ENCODE measurements at regions not wholly inside any gene's neighbourhood (a gene's known extent, or its start where the extent isn't known, plus 50 kb on each side); places are given as distances from the start of the nearest gene placed in this dataset.

DNA sequence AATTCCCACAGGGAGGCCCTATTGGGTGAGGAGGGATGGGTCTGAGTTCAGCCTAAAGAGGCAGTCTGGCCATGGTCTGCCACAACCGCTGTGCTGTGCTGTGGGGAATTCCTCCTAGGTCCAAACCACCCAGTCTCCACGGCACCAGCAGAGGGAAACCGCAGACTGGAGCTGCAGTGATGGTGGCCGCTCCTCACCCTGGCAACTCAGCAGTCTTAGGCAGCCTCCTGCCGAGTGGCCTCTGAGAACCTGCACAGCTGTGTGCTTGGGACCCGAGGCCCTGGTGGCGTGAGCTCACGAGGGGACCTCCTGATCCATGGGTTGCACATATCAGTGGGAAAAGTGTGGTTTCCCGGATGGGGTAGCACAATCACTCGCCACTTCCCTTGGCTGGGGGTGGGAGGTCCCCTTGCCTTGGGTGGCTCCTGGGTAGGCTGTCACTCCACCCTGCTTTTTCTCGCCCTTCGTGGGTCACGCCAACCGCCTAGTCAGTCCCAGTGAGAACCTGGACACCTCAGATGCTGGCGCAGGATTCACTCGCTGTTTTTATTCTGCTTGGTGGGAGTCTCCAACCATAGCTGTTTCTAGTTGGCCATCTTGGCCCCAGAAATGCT lies 242.2 kb downstream of the CDH26 start:
- no peaks in the 10 kb centered on the region for H3K27me3 ChIP-seq (ENCODE audit: control insufficient read depth, insufficient read depth, low read length)
- no peaks in the 10 kb centered on the region for H3K36me3 ChIP-seq (ENCODE audit: control insufficient read depth, insufficient read depth, low read length)
- FAIRE-seq (no peak), DNase-seq (ENCODE audit: low read depth) (no peak)
- H3K4me3 ChIP-seq (ENCODE audit: low read depth, low read length): no peak overlapping the region
- no peak for TF ChIP-seq CTCF (IDR thresholded peaks at IDR 0.05; ENCODE audit: insufficient read depth, low read length, severe bottlenecking)

DNA sequence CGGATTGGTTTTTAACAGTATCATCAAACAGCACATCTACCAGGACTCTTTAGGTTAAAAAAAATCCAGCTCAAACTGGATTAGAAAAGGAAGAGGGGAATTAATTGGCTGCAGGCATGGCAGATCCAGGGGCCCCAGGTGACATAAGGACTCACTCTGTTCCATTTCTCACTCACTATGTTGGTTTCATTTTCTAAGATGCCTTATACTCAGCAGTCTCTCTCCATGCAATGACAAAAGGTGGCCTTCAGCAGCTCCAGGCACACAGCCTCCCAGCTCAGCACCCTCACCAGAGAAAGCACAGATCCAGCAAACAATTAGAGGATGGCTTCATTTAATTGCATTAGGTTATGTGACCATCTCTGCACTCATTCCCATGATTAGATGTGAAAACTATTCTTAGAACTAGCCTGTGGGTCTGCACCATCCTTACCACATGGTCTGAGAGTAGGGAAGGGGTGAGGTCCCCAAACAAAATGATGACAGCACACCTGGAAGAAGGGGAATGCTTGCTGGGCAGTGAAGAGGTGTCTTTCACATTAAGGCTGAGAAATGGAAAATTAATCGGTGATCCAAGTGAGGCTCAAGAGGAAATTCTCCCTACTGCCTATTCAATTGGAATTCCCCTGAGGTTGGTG lies 243.1 kb downstream of the CDH26 start:
- Histone ChIP-seq H3K27me3 (ENCODE audit: control insufficient read depth, insufficient read depth, low read length) (no peaks in the 10 kb centered on the region), H3K36me3 (ENCODE audit: control insufficient read depth, insufficient read depth, low read length) (no peaks in the 10 kb centered on the region), H3K4me3 (ENCODE audit: low read depth, low read length) (no peak overlapping the region)
- DNase-seq (ENCODE audit: low read depth): no peak
- no peak for TF ChIP-seq CTCF (IDR thresholded peaks at IDR 0.05; ENCODE audit: insufficient read depth, low read length, severe bottlenecking)
- FAIRE-seq: no peak

- Histone ChIP-seq H3K36me3 (ENCODE audit: control insufficient read depth, insufficient read depth, low read length) (no peaks in the 10 kb centered on the region), H3K4me3 (ENCODE audit: low read depth, low read length) (no peak overlapping the region), H3K27me3 (ENCODE audit: control insufficient read depth, insufficient read depth, low read length) (no peaks in the 10 kb centered on the region)
- no peak for TF ChIP-seq CTCF (IDR thresholded peaks at IDR 0.05; ENCODE audit: insufficient read depth, low read length, severe bottlenecking)
- DNase-seq (ENCODE audit: low read depth) (peak; percentile 17), FAIRE-seq (no peak)
These were observed 243.8 kb downstream of the CDH26 start for GRCh38 chr20:60202046-60202445.

DNA sequence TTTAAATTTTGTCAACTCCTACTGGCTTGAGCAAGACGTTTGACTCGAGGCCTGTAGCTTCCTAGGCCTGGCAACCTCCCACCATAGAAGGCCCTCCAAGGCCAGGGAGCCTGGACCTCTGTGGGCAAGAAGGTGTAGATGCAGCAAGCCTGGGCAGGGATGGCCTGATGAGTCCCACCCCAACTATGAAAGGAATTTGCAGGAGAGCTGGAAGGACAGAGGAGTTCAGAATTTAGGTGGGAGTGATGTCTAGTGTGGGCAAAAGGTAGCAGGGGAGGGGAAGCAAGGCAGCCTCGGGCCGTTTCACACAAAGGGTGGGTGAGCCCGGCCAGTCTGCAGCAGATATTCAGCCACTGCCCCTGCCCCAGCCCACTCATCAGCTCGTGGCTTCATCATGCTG lies 245.2 kb downstream of the CDH26 start:
- no peaks in the 10 kb centered on the region for H3K27me3 ChIP-seq (ENCODE audit: control insufficient read depth, insufficient read depth, low read length)
- no peak for TF ChIP-seq CTCF (IDR thresholded peaks at IDR 0.05; ENCODE audit: insufficient read depth, low read length, severe bottlenecking)

DNA sequence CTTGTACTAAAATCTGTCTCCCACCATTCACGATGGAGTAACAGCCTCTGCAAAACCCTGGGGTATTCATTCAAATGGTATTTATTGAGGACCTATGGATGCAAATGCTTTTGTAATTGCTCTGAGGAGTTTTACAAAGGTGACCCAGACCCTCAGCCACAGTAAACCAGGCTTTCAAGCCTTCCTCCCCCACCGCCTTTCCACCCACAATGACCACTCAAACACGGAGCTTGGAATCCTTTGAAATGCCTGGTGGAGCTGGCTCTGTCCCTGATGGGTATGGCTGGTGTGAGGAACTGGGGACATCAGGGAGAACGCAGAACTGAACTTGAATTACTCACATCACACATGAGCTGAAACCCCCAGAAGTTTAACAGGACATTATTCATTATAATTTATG lies 246.4 kb downstream of the CDH26 start:
- Histone ChIP-seq H3K36me3 (ENCODE audit: control insufficient read depth, insufficient read depth, low read length) (no peaks in the 10 kb centered on the region), H3K4me3 (ENCODE audit: low read depth, low read length) (no peak overlapping the region), H3K27me3 (ENCODE audit: control insufficient read depth, insufficient read depth, low read length) (no peaks in the 10 kb centered on the region)
- TF ChIP-seq CTCF (IDR thresholded peaks at IDR 0.05; ENCODE audit: insufficient read depth, low read length, severe bottlenecking): no peak
- FAIRE-seq (no peak), DNase-seq (ENCODE audit: low read depth) (no peak)

More for the DNA sequence above, 245.2 kb downstream of the CDH26 start:
- DNase-seq (ENCODE audit: low read depth) (peak; percentile 75), FAIRE-seq (peak; percentile 13)
- Histone ChIP-seq H3K4me3 (ENCODE audit: low read depth, low read length) (no peak overlapping the region), H3K36me3 (ENCODE audit: control insufficient read depth, insufficient read depth, low read length) (no peaks in the 10 kb centered on the region)

DNA sequence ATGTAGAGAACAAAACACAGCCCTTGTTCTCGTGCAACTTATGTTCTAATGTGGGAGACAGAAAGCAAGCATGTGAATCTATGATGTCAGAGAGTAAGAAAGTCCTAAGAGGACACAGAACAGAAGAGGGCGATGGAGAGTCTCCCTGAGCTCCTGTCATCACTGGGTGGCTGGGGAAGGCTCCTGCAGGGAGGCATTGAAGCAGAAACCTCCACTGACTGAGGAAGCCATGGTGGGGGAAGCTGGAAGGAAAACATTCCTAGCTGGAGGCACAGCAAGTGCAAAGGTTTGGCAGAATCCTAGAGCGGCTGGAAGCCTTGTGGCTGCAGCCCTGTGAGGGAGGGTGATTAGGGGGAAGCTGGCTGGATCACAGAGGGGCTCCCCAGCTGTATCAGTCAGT lies 248.0 kb downstream of the CDH26 start:
- TF ChIP-seq CTCF (IDR thresholded peaks at IDR 0.05; ENCODE audit: insufficient read depth, low read length, severe bottlenecking): peak; percentile 66
- FAIRE-seq (no peak), DNase-seq (ENCODE audit: low read depth) (peak; percentile 47)
- Histone ChIP-seq H3K36me3 (ENCODE audit: control insufficient read depth, insufficient read depth, low read length) (no peaks in the 10 kb centered on the region), H3K27me3 (ENCODE audit: control insufficient read depth, insufficient read depth, low read length) (no peaks in the 10 kb centered on the region), H3K4me3 (ENCODE audit: low read depth, low read length) (no peak overlapping the region)
